HEK293 (cell line): ENCODE measurements at regions not wholly inside any gene's neighbourhood (a gene's known extent, or its start where the extent isn't known, plus 50 kb on each side); places are given as distances from the start of the nearest gene placed in this dataset.

Experiments used
- CTCF ChIA-PET: fragments of 350-600 bp; formaldehyde crosslinking; extraction: SDS; loops from one replicate; lab custom pipeline; 2021; ENCODE audit warnings: antibody characterized with exemption; lab: Yijun Ruan, JAX
- POLR2A ChIA-PET: fragments of 300-600 bp; formaldehyde crosslinking; extraction: SDS; loops from one replicate; lab custom pipeline; 2020; ENCODE audit warnings: antibody characterized with exemption, inconsistent platforms; lab: Yijun Ruan, JAX
- H3K27ac ChIP-seq: fragments of 200-500 bp; sonication (Bioruptor generic); 2 replicates; pipeline ENCODE4 v1.5.1; 2014; ENCODE audit warnings: low read depth, low read length, control low read depth, inconsistent platforms; ENCODE audit errors: extremely low read depth
- H3K36me3 ChIP-seq, 2 experiments: fragments of 200-500 bp in 1 of 2; sonication (Bioruptor generic) in 1 of 2; 1 replicate in 1 of 2; 2 replicates in 1 of 2; pipeline ENCODE4 v1.5.1; 2014 to 2017; ENCODE audit warnings: inconsistent platforms in 2 of 2, low read length in 2 of 2; ENCODE audit not compliant: control insufficient read depth in 2 of 2, insufficient read depth in 1 of 2
- H3K4me1 ChIP-seq: fragments of 200-500 bp; sonication (Bioruptor generic); 2 replicates; pipeline ENCODE4 v1.5.1; 2014; ENCODE audit warnings: mild to moderate bottlenecking, low read length, inconsistent platforms; ENCODE audit not compliant: control insufficient read depth, insufficient read depth
- H3K4me3 ChIP-seq: 2 replicates; pipeline ENCODE4 v1.5.1; 2011; ENCODE audit warnings: low read depth, mild to moderate bottlenecking, control low read depth, low read length, moderate library complexity
- H3K9me3 ChIP-seq: fragments of 200-500 bp; sonication (Bioruptor generic); 2 replicates; pipeline ENCODE4 v1.5.1; 2014; ENCODE audit warnings: low read depth, low read length, inconsistent platforms; ENCODE audit not compliant: control insufficient read depth, insufficient read depth
- FEZF1 ChIP-seq: fragments of 450-650 bp; formaldehyde crosslinking; IDR thresholded peaks from 2 replicates; pipeline ENCODE4 v1.5.1; 2016; ENCODE audit warnings: missing biosample characterization, missing genetic modification characterization
- KLF1 ChIP-seq: fragments of 450-650 bp; formaldehyde crosslinking; IDR thresholded peaks from 2 replicates; pipeline ENCODE4 v1.5.1; 2016; ENCODE audit warnings: missing biosample characterization, missing genetic modification characterization
- MEIS1 ChIP-seq: sonication (generic); formaldehyde crosslinking; IDR thresholded peaks from 2 replicates; pipeline ENCODE4 v1.8.1; 2022; ENCODE audit warnings: missing genetic modification reagents, mild to moderate bottlenecking, borderline replicate concordance
- TRIM28 ChIP-seq: IDR thresholded peaks from 2 replicates; pipeline ENCODE4 v1.6.1; 2011; ENCODE audit warnings: low read length, control low read depth, borderline replicate concordance

GRCh38 chr7:26617066-26617465 is 247.3 kb downstream of the SKAP2 start:
- H3K9me3 ChIP-seq = no peaks in the 10 kb centered on the region
- H3K4me3 ChIP-seq = no peak overlapping the region
- CTCF ChIA-PET = no interaction called here
- no peaks in the 10 kb centered on the region for H3K36me3 ChIP-seq
- POLR2A ChIA-PET = no interaction called here
- no peaks in the 10 kb centered on the region for H3K4me1 ChIP-seq
- TF ChIP-seq KLF1 (no peak), FEZF1 (tag by site-specific recombination) (no peak), MEIS1 (CRISPR knock-in tag) (no peak), TRIM28 (no peak)
- no peak overlapping the region for H3K27ac ChIP-seq
